ENCODE measurements at regions not wholly inside any gene's neighbourhood (a gene's known extent, or its start where the extent isn't known, plus 50 kb on each side); places are given as distances from the start of the nearest gene placed in this dataset.

DNA sequence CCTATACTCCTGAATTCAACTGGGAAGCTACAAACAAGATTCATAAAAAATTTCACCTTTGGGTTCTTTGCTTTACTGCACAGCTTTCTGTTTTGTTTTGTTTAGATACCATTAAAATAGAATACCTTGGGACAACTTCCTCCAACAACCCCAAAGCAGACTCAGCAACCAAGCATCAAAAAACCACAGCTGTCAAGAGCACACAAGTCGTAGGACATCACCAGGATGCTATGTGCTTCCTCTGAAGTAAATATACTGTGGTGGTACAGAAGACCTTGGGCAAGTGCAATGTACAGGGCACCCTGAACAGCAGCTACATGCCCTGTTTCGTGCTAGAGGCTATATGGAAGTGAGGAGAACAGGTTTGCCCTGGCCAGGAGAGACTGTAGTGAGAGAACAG, 359.3 kb downstream of the BCL11B start:
- TF ChIP-seq, protein P1, sequence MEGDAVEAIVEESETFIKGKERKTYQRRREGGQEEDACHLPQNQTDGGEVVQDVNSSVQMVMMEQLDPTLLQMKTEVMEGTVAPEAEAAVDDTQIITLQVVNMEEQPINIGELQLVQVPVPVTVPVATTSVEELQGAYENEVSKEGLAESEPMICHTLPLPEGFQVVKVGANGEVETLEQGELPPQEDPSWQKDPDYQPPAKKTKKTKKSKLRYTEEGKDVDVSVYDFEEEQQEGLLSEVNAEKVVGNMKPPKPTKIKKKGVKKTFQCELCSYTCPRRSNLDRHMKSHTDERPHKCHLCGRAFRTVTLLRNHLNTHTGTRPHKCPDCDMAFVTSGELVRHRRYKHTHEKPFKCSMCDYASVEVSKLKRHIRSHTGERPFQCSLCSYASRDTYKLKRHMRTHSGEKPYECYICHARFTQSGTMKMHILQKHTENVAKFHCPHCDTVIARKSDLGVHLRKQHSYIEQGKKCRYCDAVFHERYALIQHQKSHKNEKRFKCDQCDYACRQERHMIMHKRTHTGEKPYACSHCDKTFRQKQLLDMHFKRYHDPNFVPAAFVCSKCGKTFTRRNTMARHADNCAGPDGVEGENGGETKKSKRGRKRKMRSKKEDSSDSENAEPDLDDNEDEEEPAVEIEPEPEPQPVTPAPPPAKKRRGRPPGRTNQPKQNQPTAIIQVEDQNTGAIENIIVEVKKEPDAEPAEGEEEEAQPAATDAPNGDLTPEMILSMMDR (IDR thresholded peaks at IDR 0.05; ENCODE audit: control insufficient read depth, insufficient read depth, low read depth, low read length, missing control alignments), result no peak
- DNase-seq (ENCODE audit: low read depth), result no peak
- H3K4me3 ChIP-seq (ENCODE audit: control insufficient read depth, low read depth, low read length), result no peak overlapping the region

DNA sequence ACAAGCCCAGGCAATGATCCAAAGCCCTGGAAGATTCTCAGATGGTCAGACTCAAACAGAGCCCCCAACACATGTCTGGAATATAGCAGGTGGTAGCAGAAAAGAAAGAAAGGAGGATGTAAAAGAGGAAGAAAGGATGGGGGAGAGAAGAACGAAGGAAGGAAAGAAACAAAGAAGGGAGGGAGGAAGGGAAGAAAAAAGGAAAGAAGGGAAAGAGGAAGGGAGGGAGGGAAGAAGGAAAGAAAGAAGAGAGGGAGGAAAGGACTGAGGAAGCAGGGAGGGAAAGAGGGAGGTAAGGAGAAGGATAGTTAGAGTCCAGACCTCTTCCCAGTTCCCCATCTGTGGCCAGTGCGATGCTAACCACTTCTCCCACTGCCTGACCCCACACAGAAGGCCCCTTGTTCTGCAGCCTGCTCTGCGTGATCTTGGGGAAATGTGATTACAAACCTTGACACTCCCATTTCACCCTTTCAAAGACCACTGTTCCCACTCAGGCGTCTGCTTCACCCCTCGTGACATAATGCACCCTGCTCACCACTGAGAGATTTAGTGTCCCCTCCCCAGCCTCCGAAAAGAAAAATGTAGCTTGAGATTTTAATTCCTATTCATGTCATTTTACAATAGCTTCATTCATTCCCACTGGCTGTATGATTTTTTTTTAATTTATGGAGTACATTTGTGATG, 357.9 kb downstream of the BCL11B start:
- no peak for DNase-seq (ENCODE audit: low read depth)
- no peak overlapping the region for H3K4me3 ChIP-seq (ENCODE audit: control insufficient read depth, low read depth, low read length)
- TF ChIP-seq, protein P1 (IDR thresholded peaks at IDR 0.05; ENCODE audit: control insufficient read depth, insufficient read depth, low read depth, low read length, missing control alignments), result no peak

DNA sequence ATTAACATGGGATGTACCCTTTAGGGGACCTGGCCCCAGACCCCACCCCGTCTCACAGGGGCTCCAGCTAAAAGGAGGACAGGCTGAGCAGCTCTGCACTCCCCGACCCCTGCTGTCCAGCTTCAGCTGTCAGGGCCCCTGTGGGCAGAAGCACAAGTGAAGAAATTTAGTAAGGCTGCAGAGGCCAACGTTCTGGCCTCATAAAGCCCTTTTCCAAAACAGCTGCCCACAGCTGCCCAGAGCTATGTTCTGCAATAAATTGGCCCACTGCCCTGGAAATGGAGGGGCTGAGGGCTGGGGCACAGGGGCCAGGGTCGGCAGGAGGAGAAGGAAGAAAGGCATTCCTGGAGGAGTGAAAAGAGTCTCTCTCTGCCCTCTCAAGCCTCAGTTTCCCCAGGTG, 357.1 kb downstream of the BCL11B start:
- H3K4me3 ChIP-seq (ENCODE audit: control insufficient read depth, low read depth, low read length), result no peak overlapping the region
- TF ChIP-seq, protein P1 (IDR thresholded peaks at IDR 0.05; ENCODE audit: control insufficient read depth, insufficient read depth, low read depth, low read length, missing control alignments), result no peak
- DNase-seq (ENCODE audit: low read depth), result no peak

DNA sequence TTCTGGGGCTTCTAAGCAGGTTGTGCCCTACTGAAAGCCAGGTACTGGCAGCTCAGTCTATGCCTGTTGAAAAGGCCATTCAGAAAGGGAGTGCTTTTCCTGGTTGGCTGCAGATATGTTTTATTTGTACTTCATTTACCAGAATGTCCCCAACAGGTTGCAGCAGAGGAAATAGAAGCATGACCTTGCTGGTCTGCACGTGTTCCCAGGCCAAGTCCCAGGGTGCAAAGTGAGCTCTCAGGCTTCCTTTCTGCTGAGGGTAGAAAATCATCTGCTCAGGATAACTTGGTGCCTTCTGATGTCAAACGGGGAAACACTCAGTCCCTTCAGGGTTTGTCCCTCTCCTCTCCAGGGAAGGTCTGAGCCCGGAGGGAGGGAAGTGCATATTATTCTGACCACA, 356.4 kb downstream of the BCL11B start:
- TF ChIP-seq, protein P1 (IDR thresholded peaks at IDR 0.05; ENCODE audit: control insufficient read depth, insufficient read depth, low read depth, low read length, missing control alignments), result no peak
- H3K4me3 ChIP-seq (ENCODE audit: control insufficient read depth, low read depth, low read length), result no peak overlapping the region
- no peak for DNase-seq (ENCODE audit: low read depth)

DNA sequence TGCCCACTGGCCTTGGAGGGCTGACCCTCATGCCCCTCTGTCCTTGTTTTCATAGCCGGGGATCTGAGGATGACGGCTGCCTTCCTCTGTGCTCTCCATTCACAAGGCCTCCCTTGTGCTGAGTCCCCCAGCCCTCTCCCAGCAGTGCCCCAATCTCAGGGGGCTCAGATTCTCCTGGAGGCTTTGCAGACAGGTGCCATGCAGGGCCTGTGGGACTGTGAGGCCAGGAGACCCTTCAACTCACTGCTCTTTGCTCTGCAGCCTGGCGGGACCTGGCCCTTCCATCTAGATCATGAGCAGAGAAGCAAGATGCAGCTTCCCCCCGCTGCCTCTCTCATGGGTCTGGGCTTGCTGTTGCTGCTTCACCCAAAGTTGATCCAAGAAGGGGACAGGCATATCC, 356.0 kb downstream of the BCL11B start:
- DNase-seq (ENCODE audit: low read depth), result no peak
- TF ChIP-seq, protein P1 (IDR thresholded peaks at IDR 0.05; ENCODE audit: control insufficient read depth, insufficient read depth, low read depth, low read length, missing control alignments), result no peak
- H3K4me3 ChIP-seq (ENCODE audit: control insufficient read depth, low read depth, low read length), result no peak overlapping the region

DNA sequence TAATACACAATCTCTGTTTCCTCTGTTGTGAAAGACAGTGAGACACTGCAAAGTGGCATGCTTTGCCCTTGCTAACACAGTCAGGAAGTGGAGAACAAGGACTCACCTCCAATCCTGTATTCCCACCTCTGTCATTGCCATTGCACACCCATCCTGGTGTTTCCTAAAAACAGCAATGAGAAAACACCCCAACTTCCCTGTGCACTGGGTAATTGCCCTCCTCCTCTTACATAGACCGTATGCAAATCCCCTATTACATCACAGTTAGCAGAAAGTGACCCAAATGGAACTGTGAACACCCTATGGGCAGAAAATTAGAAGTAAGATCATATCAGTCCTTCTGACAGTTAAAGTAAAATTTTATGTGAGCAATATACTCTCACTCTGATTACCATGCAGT, 355.5 kb downstream of the BCL11B start:
- TF ChIP-seq, protein P1 (IDR thresholded peaks at IDR 0.05; ENCODE audit: control insufficient read depth, insufficient read depth, low read depth, low read length, missing control alignments), result no peak
- DNase-seq (ENCODE audit: low read depth), result no peak
- no peak overlapping the region for H3K4me3 ChIP-seq (ENCODE audit: control insufficient read depth, low read depth, low read length)

All from AG09309 (cell line).